ENCODE measurements at regions not wholly inside any gene's neighbourhood (a gene's known extent, or its start where the extent isn't known, plus 50 kb on each side); places are given as distances from the start of the nearest gene placed in this dataset.
A peak's percentile ranks its signal among the peaks of the same experiment; 100 is the strongest.

DNA sequence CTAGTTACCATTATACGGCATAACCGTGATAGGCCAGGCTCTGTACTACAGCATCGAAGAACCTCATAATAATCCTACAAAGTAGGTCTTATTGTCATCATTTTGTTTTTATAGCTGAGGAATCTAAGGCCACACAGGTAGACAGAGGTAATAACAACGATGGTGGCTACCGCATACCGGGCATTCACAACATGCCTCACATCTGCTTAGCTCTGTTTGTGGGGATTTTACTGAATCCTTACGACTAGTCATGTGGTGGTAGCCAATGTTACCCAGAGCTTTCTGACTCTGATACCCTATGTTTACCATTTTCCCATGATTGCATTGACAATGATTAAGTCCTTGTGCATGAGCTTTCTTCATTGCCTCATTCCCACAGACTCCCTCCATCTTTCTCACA is 269.4 kb downstream of the TCF7L2 start:
- DNase-seq: no peak

DNA sequence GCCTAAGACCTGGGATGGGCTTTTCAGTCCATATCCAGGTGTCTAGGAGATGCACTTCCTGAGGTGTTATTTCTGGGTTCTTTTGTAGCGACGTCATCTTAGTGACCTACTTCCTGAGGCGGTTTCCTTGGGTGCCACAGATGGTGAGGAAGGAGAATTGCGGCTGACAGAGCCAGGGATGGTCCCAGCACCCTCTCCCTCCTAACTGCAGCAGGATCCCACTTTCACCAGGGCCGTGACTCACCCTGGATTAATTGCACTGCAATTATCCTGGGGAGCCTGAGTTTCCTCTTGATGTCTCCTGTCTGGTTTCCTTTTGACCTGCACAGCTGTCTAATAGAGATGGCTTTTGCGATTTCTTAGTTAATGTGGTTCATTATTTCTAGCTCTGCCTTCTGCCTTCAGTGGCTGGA is 271.7 kb downstream of the TCF7L2 start:
- DNase-seq: no peak

GRCh38 chr10:113222207-113222606 is 272.2 kb downstream of the TCF7L2 start:
- DNase-seq: no peak

GRCh38 chr10:113225364-113225763 is 275.3 kb downstream of the TCF7L2 start:
- DNase-seq: no peak

GRCh38 chr10:113225903-113226302 is 275.9 kb downstream of the TCF7L2 start:
- DNase-seq: no peak

DNA sequence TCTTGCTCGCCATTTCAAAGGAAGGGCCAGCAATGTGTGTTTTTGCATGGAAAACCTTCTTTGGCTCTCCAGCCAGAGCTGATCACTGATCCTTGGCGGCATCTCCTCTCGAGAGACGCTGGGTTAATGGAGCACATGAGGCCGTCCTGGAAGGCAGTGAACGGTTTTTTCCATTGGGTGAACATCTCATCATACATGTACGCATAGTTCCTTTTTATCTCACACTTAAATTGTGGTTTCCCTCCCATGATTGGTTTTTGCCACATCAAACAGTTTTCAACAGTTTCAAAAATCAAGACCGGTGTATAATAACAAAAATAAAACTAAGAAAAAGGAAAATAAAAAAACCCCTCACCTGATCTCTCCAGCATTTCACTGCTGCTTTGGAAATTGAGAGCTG is 276.4 kb downstream of the TCF7L2 start:
- no peak for DNase-seq

DNA sequence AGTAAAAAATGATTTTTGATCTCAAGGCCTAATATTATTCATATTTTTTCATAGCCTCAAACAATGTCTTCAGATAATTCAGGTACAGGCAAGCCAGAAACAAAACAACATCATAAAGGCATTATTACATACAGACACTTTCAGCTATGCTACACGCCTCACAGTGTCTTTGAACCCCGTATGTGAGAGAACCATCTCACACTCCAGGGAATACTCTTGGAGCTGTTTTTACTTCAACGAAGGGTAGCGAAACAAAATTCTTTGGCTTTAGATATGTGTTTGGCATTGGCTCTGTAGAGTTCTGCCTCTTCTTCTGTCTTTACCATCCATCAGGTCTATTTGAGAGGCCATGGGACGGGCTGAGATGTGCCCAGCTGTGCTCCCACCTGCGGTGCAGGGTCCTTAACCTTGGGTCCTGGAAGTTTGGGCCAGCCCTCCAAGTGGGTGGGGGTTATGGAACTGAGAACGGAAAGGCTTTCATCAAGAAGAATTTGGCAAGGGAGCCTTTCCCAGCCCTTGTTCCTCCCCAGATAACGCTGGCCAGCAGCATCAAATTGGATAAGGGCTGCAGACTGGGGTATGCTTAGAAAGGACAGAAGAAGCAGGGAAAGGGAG is 276.9 kb downstream of the TCF7L2 start:
- DNase-seq: no peak

DNA sequence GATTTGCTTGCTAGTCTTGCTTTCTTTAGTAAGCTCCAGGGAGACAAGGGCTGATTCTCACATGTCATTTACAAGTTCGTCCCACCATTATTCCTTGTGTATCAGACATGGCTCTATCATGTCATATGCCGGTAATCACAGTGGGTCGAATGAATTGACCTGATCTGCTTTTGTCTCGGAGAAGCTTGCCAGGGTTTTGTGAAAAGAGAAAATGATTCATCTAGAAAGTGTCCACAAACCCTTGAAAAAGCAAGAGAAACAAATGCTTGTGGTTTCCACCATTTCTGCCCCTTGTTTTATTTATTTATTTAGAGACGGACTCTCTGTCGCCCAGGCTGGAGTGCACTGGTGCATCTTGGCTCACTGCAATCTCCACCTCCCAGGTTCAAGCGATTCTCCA is 278.5 kb downstream of the TCF7L2 start:
- no peak for DNase-seq

DNA sequence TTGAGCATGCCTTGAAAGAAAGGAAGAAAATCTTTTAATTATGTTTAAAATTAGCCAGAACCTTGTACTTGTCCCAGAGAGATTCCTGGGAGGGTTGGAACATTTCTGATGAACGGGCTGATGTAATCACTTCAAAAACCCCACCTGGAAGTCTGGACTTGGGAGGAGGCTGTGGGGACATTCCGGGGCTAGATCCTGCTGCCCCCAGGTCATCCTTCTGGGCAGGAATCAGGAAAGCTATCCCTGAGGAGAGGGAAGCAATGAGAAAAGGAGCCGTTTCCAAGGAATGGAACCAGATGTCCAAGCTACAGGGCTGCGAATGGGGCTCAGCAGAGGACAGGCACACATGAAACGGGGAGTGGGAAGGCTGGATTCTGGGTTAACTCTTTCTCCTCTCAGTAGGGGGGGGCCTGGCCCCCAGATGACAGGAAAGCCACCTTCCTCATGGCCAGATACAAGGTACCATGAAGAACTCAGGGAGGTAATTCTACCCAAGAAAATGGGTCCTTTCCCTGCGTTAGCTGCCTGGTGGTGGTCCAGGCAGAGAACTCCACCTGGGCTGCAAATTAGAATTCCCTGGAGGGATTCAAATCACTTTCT is 280.1 kb downstream of the TCF7L2 start:
- no peak for DNase-seq

- peak; percentile 20 to 23 for DNase-seq
Measured at GRCh38 chr10:113232928-113233511, 283.0 kb downstream of the TCF7L2 start.

DNA sequence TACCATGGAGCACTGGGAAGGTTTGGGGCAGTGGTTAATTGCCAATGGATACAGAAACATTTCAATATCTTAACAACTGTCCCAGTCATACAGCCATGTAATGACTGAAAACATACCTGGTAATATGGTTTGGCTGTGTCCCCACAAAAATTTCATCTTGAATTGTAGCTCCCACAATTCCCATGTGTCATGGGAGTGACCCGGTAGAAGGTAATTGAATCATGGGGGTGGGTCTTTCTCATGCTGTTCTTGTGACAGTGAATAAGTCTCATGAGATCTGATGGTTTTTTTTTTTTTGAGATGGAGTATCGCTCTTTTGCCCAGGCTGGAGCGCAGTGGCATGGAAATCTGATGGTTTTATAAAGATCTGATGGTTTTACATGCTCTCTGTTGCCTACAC is 284.4 kb downstream of the TCF7L2 start:
- peak in 1 of 2 donors; percentile 19 for DNase-seq

GRCh38 chr10:113235508-113235907 is 285.5 kb downstream of the TCF7L2 start:
- peak; percentile 85 to 87 for DNase-seq

DNA sequence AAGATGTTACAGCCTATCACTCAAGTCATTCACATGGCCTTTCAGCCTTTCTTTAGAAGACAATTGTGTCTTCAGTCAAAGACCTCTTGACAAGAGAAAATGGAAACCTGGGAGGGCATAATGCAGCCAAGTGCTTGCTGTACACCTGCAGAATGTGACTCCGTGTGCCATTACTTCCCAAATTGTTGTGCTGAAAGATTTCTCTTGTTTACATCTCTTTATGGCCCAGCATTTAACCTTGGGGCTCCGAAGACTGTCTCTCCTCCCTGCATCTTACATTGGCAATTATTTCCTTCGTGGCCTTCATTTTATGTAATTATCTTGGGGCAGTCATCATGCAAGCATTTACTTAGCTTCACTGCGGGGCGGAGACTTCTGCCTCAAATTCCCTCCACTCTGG is 287.0 kb downstream of the TCF7L2 start:
- no peak for DNase-seq

- DNase-seq: peak; percentile 68 to 81
Measured at GRCh38 chr10:113239566-113240350, 289.7 kb downstream of the TCF7L2 start.

DNA sequence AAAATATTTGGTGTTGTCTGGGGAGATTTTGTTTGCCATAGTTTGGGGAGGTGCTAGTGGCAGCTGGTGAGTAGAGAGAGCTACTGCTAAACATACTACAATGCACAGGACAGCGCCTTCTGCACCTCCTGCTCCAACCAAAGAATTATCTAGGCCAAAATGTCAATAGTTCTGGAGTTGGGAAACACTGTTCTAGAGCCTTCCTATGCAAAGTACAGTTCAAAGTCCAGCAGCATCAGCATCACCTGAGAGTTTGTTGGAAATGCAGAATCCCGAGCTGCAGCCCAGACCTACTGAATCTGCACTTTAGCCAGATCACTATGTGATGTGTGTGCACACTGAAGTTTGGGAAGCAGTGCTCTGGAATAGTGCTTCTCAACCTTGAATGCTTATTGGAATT is 290.7 kb downstream of the TCF7L2 start:
- DNase-seq: no peak

DNA sequence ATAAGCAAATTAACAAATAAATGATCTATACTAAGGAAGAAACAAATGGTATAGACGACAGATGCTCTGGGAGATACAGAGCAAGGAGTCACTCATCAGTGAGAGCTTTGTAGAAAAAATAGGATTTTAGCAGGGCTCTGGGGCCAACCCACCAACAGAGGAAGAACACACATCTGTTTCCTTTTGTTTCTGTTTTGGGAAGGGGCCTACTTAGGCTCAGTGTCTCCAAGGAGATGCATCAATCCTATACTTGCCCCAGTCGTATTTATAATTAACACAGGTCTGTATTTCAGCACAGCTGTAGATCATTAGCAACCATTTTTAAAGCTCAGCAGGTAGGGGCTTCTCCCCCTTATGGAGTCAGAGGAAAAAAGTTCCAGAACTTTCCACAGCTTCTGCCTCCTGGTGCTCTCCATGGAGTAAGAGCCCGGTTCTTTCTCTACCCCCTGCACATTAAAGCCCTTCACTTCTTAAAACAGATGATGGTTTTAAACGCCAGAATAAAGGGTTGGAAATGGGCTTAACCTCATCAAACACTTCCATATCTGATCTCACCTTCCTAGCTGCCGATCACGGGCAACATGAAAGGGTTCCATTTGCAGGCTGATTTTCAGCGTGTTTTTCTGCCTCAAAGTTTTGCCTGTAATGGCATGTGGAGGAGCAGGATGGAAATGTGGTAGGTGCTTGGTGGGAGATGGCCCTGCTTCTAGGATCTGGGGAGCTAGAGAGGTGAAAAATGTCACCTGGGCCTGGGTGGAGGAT is 291.7 kb downstream of the TCF7L2 start:
- DNase-seq: no peak

DNA sequence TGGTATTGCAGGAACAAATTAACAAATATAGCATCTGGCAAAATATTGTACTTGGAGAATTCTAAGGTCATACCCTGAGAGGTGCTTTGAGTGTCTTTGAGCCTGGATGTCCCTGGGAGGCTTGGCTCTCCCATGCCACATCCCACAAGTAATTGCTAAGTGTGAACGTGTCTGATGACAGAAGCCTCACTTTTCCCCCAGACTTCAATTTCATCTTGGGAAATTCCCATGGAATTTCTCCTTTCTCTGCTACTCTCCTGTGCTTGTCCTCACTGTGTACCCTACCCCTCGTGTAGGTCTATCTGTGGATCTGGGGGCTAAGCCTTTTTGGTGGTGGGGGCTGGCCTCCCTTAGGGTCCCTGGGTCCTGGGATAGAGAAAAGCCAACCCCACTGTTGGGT is 293.3 kb downstream of the TCF7L2 start:
- no peak for DNase-seq

- no peak for DNase-seq
Measured at GRCh38 chr10:113244750-113245149, 294.7 kb downstream of the TCF7L2 start.

- no peak for DNase-seq
Measured at GRCh38 chr10:113245286-113245685, 295.2 kb downstream of the TCF7L2 start.

DNA sequence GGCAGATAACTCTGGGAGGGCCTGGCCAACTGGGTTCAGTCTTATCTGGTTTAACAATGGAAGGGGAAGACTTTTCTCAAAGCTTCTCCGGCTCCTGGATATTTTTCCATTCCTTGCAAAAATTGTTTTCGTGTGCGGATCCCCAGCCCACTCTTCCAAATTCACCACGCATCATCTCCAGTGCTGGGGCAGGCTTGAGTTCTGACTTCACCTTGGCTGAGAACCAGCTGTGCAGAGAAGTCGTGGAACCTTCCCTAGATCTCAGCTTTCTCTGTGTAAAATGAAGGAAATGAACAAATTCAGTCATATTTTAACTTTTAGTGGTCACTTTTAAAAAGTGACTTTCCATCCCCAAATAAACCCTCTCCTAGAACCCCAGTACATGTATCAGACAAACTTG is 297.0 kb downstream of the TCF7L2 start:
- no peak for DNase-seq

GRCh38 chr10:113252650-113253618 is 299.9 kb upstream of the HABP2 start:
- DNase-seq: no peak
